ENCODE measurements at regions not wholly inside any gene's neighbourhood (a gene's known extent, or its start where the extent isn't known, plus 50 kb on each side); places are given as distances from the start of the nearest gene placed in this dataset.

DNA sequence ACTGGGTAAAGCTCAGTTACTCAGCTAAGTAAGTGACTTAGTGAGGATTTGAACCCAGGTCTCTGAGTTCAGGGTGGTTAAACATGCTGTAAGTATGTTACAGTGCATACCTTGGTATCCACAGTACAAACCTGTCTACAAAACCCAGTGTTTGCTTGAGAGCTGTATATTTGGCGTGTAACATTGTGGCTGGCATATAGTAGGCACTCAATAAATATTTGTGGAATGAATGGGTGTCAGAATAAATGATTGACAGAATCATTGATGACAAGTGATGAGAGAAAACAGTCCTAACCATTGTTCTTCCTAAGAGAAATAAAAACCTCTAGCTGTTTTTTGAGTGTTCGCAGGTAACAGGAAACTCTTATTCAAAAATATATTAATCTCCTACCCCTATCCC is 79.7 kb upstream of the BCOR start:
- no peak for DNase-seq

- peak; percentile 59 for DNase-seq
Measured at GRCh38 chrX:40177117-40177430, 79.3 kb upstream of the BCOR start.

GRCh38 chrX:40176351-40177116 is 78.8 kb upstream of the BCOR start:
- peak; percentile 70 for DNase-seq

- DNase-seq: peak; percentile 81
Measured at GRCh38 chrX:40175511-40176350, 78.0 kb upstream of the BCOR start.

DNA sequence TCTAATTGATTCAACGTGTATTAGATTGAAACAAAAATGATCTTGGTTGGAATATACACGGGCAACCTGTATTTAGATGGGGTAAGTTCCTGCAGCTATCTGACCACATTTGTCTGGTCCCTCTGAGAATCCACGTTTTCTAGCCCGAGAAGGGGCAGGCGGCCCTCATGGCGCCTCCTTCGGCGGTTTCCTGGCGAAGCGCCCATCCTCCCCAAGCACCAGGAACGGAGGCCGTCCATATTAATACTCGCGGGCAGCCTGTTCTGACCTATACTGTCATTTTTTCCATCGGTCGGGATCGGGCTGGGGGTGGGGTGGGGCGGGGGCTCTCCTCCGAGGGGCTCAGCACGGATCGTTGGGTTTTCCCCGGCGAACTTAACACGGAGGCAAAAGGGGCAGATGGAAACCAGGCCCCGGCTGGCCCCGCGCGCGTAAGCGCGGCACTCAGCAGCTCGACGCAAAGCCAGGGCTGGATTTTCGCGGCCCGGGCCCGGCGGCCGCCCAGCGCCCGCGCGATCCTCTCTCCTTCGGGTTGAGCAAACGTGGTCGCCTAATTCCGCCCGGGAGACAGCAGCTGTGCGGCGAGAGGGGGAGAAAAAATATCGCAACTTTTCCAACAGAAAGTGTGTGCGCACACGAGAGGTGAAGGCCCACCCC is 77.2 kb upstream of the BCOR start:
- peak; percentile 89 for DNase-seq

DNA sequence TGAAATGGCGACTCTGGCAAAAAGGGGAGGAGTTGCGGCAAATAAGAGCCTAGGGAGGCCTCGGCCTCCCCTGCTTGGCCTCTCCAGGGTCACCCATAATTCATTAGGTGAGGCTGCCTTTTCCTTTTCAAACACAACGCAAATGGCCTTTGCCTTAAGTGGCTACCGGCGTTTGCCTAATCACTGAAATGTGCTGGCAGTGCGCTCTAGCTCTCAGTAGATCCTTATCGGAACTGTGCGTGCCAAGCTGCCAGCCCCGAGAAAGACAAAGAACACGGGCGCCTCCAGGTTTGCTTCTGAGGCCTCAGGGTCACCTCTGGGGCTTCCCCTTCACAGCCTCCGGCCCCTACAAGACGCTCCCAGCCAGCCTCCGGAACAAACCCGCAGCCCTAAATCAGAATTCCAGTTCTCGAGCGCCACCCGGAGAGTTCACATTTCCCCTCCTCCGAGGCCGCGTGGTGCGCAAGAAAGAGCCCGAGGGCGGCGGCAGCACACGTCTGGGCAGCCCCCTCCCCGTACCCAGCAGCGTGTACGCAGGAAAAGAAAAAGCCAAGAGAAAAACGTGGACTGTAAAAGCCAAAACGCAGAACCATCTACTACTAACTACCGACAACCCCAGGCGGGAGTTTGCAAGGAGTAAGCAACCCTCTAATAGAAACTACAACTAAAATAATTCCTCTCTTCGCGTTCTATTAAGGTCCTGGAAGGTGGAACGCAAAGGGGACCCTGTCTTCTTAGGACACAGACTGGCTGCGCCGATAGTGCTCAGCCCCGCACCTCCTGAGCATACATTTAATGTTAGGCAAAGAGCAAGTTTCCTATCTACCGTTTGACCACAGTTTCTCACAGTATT is 76.5 kb upstream of the BCOR start:
- peak; percentile 69 for DNase-seq

- no peak for DNase-seq
Measured at GRCh38 chrX:40173143-40174000, 75.6 kb upstream of the BCOR start.

DNA sequence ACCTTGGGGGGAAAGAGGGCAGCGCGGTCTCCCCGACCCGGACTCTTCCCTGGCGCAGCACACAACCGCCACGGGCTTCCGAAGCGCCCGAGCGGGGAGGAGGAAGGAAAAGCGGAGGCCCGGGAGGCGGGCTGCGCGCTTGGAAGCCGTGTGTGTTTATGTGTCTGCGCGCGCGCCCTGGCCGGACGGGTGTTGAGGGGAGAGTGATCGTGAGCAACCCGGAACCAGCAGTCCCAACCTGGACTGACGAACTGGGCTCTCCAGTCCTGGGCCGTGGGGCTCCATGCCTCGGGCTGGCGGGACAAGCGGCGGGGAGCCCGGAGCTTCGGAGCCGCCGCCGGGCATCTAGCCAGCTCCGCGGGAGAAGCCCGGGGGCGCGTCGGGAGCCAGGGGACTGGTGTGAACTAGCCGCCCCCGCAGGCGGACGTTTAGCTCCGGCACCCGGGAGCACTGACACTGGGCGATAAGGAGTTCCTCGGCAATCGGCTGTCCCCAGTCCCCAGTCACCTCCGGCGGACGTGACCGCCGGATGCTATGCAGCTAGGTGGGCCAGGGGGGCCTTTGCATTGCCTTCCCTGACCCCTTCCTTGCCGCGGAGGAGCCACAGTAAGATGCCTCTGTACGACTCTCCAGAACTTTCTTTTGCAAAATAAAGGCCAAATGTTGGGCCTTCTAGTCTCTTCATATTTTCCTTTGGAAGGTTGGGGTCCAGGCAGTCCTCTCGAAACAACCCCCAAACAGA is 74.8 kb upstream of the BCOR start:
- DNase-seq: no peak

GRCh38 chrX:40171513-40172400 is 74.0 kb upstream of the BCOR start:
- DNase-seq: peak; percentile 80

GRCh38 chrX:40170830-40171512 is 73.2 kb upstream of the BCOR start:
- peak; percentile 51 for DNase-seq

GRCh38 chrX:40169193-40170101 is 71.7 kb upstream of the BCOR start:
- peak; percentile 76 for DNase-seq

- DNase-seq: no peak
Measured at GRCh38 chrX:40168480-40169011, 70.8 kb upstream of the BCOR start.

GRCh38 chrX:40167850-40168479 is 70.2 kb upstream of the BCOR start:
- peak; percentile 70 for DNase-seq

DNA sequence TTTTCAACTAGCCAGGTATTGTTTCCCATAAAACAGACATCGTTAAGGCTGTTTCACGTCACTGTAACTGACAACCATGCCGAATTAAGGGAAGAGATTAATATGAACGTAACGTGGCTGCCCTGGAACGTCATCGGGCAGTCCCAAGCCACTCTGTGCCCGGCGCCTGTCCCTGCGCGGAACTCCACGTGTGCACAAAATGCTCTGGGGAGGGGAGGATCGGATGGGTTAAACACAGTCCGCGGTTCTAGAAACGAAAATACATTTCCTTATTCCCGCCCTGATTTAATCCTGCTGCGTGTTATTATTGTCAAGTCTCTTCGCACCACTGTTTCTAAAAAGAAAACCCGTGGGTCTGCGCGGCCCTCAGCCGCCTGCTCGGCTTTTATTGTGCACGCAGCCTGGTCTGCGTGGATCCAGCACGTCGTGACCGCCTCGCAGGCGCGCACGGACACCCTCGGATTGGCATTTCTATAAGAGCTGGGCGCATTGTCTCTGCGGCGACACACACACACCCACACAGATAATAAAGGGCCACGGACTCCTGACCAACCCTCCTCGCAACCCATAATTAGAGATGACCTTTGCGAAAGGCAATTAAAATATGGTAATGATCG is 69.6 kb upstream of the BCOR start:
- DNase-seq: peak; percentile 36

DNA sequence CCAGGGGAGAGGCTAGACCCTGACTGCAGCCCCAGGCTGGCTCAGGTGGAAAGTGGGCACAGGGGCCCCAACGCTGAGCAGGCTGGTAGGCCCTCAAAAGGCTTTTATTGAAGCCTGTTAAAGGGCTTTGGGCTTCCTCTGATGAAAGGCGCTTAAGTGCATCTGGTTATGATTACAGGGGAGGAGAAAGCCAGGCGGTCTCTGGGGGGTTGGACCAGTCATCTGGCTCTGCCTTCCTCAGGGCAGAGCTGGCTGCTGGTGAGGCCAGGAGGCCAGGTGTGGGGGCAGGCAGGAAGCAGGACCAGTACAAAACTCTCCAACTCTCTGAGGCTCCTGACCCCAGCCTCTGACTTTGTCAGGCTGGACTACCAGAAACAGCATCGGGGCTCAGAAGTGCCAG is 68.8 kb upstream of the BCOR start:
- DNase-seq: no peak

GRCh38 chrX:40165861-40166260 is 68.1 kb upstream of the BCOR start:
- no peak for DNase-seq

GRCh38 chrX:40165206-40165605 is 67.4 kb upstream of the BCOR start:
- no peak for DNase-seq
